ENCODE measurements at regions not wholly inside any gene's neighbourhood (a gene's known extent, or its start where the extent isn't known, plus 50 kb on each side); places are given as distances from the start of the nearest gene placed in this dataset.
A peak's percentile ranks its signal among the peaks of the same experiment; 100 is the strongest.

DNA sequence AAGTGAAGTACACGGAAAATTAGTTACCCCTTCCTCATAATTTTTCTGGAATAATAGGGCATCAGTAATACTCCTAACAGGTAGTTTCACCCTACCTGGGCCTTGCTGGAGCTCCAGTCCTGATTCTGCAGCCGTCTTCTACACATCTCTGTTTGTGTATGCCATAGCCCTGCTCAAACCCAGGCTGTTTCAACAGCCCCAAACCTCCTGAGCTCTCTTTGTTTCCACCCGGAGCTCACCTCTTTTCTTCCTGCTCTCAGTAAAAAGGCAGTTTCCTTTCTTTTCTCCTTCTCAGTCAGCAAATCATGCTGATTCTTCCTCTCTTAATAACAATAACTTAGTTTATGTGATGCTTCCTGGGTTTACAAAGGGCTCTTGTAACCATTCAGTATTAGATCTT, 355.1 kb upstream of the RUNX1 start:
- TF ChIP-seq, protein P1, sequence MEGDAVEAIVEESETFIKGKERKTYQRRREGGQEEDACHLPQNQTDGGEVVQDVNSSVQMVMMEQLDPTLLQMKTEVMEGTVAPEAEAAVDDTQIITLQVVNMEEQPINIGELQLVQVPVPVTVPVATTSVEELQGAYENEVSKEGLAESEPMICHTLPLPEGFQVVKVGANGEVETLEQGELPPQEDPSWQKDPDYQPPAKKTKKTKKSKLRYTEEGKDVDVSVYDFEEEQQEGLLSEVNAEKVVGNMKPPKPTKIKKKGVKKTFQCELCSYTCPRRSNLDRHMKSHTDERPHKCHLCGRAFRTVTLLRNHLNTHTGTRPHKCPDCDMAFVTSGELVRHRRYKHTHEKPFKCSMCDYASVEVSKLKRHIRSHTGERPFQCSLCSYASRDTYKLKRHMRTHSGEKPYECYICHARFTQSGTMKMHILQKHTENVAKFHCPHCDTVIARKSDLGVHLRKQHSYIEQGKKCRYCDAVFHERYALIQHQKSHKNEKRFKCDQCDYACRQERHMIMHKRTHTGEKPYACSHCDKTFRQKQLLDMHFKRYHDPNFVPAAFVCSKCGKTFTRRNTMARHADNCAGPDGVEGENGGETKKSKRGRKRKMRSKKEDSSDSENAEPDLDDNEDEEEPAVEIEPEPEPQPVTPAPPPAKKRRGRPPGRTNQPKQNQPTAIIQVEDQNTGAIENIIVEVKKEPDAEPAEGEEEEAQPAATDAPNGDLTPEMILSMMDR (IDR thresholded peaks at IDR 0.05): no peak
- ATAC-seq (ENCODE audit: low FRiP score) (no peak), DNase-seq (ENCODE audit: low spot score) (no peak)

DNA sequence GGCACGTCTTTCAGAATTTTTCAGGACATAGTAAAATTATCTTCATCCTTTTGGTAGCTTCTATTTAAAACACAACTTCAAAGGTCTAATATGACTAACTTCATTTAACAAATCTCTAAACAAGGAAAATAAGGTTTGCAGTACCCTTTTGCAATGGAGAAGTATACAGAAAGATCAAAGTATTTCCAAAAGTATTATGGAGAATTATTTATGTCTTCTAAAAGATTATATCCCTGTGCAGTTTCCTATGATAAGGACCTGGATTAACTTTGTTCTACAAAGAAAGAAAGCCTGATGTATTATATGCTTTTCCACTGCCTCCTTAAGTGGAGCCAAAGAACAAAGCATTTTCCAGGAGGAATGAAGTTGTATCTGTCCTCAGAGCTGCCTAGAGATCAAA, 353.0 kb upstream of the RUNX1 start:
- ATAC-seq (ENCODE audit: low FRiP score) (no peak), DNase-seq (ENCODE audit: low spot score) (no peak)
- TF ChIP-seq, protein P1 (IDR thresholded peaks at IDR 0.05): no peak

DNA sequence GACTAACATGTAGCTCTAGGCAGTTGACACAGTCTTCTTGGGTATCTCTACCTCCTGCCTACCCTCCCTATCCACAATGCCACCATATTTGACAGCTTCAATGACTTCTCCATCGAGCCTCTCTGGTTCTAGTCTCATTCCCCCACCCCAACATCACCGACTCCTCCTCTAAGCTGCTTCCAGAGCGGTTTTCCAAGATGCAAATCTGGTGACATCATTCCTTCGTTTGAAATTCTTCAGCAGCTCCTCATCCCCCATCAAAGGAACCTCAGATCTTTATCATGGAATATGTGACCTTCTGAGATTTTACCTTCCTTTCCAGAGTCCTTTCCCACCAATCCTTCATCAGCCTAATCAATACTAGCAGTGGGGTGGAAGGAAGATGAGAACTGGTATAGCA, 352.4 kb upstream of the RUNX1 start:
- ATAC-seq (ENCODE audit: low FRiP score): no peak
- TF ChIP-seq, protein P1 (IDR thresholded peaks at IDR 0.05): no peak
- DNase-seq (ENCODE audit: low spot score): no peak

DNA sequence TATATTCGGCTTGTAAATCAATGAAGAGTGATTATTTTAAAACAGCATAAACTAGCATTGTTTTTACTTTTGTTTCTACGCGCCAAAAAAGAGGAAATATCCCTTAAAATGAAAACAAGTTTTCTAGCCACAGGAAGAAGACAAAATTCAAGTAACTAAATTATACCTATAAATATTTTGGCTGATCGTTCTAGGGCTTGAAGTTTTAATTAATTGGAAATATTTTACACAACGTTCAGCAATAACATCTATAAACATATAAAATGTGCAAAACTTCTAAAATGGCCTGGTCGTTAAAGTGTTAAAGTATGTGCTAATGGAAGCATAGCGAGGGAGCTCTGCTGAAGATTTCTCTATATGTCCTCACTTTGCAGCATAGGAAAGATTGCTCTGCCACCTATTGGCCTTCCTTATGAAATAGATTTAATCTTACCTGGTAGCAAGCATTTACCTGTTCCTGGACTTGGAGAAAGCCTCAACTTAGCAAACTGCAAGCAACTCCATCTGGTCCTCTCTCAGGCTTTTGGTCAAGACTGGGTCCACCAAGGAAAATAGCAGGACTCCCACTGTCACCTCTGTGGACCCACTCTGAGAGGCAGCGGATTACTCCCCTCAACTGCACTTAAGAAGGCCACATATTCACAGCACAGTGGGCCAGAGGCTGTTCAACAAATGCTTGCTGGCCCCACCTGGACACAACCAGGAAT, 351.3 kb upstream of the RUNX1 start:
- DNase-seq (ENCODE audit: low spot score) (no peak), ATAC-seq (ENCODE audit: low FRiP score) (no peak)
- TF ChIP-seq, protein P1 (IDR thresholded peaks at IDR 0.05): no peak

DNA sequence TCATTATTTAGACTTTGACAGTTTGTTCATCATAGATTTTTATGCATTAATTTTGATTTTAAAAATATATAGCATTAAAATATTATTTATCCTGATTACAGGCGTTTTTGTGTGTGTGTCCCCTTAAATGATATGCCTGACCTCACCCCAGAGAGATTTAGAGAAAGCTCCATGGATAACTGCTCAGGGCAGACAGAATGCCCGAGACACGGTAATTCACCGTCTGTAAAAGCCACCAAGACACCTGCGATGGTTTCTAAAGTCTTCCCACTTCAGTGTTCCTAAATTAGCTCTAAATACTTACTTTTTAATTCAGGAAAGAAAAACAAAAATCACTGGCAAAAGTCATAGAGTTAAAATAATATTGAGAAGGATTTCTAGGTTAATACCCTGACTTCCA, 350.6 kb upstream of the RUNX1 start:
- no peak for DNase-seq (ENCODE audit: low spot score)
- ATAC-seq (ENCODE audit: low FRiP score): no peak
- TF ChIP-seq, protein P1 (IDR thresholded peaks at IDR 0.05): no peak

DNA sequence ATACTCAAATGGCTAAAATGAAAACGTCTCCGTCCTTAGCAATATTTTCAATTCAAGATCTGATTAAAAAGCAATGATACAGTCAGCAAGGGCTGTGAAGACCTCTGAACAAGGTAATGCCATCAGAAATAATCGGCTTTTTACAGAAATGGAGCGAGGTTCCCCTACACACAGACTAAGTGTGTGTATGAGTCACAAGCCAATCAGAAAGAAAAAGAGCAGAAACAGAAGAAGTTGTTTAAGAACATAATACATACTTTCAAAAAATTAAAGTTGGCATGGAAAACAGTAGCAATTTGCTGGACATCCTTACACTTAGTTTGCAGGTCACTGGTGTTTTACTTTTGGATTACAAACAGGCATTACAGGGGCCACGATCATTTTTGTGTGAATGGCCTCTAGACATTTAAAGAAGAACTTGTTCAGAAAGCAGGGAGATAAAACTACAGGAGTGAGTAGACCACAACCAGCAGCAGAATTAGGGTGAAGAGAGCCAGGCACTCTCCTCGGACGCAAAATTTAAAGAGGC, 350.0 kb upstream of the RUNX1 start:
- TF ChIP-seq, protein P1 (IDR thresholded peaks at IDR 0.05): no peak
- peak; percentile 22 for ATAC-seq (ENCODE audit: low FRiP score)
- no peak for DNase-seq (ENCODE audit: low spot score)

DNA sequence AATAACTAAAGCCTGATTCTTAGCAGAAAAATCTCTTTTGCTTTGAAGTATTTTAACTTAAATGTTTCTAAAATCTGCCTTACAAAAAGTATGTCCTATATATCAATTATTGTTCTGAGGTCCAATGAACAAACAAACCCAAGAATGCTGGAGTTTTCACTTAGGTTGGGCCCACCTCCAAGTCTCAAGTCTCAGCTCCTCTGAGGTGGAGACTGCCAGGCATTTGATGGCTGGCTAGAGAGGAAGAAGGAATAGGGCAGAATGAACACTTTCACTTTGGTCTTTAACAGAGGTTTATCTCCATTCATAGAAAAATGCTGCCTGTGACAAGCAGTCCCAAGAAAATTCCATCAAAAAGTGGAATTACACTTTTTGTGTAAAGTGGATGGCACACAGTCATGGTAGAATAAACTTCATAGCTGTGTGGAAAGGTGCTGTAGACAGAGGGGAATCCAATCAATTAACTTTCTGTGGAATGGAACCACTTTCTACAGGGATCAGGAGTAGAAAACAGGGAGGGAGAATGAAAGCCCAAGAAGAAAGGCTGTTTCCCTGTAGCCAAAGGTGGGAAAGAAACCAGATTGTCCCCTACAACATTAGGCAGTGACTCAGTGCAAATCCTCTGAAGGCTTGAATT, 349.4 kb upstream of the RUNX1 start:
- DNase-seq (ENCODE audit: low spot score): no peak
- TF ChIP-seq, protein P1 (IDR thresholded peaks at IDR 0.05): no peak
- peak; percentile 62 for ATAC-seq (ENCODE audit: low FRiP score)
